Head of caudate nucleus (tissue), 42 donors: ENCODE measurements at regions not wholly inside any gene's neighbourhood (a gene's known extent, or its start where the extent isn't known, plus 50 kb on each side); places are given as distances from the start of the nearest gene placed in this dataset.
"Not testable (repeated sequence)": the region's sequence is repeated elsewhere in the genome, so short reads cannot be mapped to it uniquely, and the experiment has no call there.

Source experiments
- DNase-seq, 42 donors: peaks; one replicate each; pipeline versions ENCODE4 v3.0.0 to v3.0.0-alpha.2; 2020 to 2021; ENCODE audit warnings: mixed read lengths in 7 of 42
- intact Hi-C: fragments of 100-400 bp; cut with DNase I; formaldehyde crosslinking; loops from one replicate; pipeline ENCODE4 v1.15.0; 2022

DNA sequence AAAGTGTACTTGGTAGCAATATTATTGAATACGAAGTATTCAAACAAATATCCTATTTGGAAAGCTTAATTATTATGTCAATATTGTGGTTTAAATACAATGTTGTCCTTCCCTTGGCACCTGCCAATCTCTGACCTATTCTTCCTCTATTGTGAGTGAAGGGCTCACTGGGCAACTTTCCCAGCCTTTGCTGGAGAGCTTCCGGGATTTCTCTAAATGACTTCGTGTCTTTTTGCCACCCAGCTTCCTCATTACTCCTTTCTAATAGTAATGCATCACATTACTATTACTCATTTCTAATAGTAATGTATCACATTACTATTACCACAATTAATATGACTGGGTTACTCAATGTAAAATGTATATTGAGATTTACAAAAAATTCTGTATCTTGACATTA, 880.6 kb downstream of the BRINP3 start:
- DNase-seq = no peak
- intact Hi-C loops = no loop called here

GRCh38 chr1:189605226-189605625, 872.4 kb downstream of the BRINP3 start:
- DNase-seq = no peak
- intact Hi-C loops = no loop called here

DNA sequence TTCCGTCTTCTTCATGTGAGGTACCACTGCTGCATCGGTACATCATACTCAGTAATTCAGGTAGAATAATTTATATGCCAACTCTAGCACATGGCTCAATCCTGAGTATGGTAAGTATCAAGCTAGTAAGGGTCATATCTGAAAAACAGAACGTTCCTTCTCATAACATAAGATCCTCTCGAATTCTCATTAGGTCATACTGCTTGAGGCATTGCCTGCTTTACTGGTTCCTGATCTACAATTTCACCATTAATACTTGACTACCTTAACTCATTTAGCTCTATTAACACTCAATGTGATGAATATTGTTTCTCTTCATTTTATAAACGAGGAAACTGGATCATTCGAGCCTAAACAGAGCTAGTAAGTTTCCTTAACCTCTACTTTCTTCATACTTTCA, 871.6 kb downstream of the BRINP3 start:
- intact Hi-C loops = no loop called here
- no peak for DNase-seq

DNA sequence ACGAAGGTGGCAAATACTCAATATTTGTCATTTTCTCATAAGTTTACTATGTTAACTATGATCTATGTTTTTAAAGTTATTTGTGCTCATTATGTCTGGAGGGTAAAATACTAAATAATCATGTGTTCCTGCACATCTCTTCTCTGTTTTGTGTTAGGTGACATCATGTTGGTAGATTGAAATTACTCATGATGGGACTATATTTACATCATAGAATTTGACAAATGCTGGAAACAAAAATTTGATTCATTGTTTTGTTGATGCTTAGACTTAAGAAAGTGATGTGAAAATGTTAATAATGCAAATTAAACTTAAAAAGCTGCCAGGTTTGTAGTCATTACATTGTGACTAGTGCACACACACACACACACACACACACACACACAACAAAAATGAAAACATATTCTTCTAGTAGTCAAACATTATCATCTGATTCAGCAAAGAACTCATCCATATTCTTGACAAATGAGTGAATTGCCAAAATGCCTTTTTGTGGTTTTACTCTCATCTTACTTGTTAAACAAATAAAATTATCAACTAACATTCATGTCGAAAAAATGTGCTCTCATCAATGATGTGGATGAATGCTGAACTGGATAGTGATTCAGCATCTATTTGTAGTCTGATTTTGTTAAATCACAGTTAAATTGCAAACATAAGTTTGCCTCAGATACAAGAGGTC, 870.7 kb downstream of the BRINP3 start:
- DNase-seq = no peak
- intact Hi-C loops = no loop called here

DNA sequence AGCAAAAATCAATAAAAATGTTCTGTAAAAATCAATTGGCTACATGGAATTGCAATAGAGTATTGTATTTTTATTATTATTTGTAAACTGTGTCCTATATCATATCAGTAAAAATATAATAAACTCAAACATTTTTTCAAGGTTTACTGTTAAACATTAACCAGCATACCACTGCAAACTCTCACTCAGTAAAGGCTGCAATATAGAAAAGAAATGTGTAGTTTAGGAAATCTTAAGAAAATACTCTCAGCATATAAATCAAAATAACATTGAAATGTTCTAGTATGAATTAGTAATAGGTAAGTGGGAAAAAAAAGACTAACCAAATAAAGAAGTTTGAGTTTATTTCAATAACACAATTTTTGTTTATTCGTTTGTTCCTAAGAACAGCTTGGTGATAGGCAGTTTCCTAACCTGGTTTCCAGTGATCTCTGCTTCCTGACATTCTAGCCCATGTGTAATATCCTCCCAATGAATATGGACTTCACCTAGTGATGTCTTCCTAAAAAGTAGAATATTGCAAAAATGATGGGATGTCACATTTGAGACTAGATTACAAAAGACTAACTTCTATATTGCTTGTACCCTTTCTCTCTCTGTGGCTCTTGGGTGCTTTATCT, 870.1 kb downstream of the BRINP3 start:
- intact Hi-C loops = no loop called here
- no peak for DNase-seq

- DNase-seq = no peak
- intact Hi-C loops = no loop called here
These were observed 868.5 kb downstream of the BRINP3 start for GRCh38 chr1:189609167-189609566.

GRCh38 chr1:189616893-189617292, 860.8 kb downstream of the BRINP3 start:
- no peak for DNase-seq
- intact Hi-C loops = no loop called here

DNA sequence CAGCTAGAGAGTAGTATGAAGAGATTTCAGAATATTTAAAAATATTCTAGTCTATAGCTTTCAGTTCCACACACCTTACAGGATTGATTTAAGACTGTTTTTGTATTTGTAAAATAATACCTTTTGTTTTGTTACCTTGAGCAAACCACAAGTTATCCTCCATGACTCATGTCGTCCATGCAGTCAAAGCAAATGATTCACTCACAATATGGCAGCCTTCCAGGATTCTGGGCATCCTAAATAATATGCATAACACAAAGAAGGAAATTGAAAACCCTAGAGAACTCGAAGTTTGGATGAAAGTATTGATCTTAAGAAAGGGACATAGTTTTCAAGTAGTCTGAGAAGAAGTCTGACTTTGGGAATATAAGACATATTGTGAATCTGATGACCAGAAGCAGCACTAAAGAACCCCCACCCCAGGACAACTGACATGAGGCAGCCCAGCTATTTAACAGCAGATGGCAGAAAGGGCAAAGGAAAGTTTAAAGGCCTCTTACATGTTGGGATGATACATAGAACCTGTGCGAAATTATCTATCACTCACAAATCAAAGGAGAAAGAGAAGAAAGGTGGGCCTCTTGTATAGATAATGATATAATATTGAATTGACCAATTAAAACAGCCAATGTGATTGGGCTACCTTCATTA, 857.9 kb downstream of the BRINP3 start:
- intact Hi-C loops = no loop called here
- no peak for DNase-seq

- intact Hi-C loops = no loop called here
- DNase-seq = no peak
These were observed 857.2 kb downstream of the BRINP3 start for GRCh38 chr1:189620471-189620870.

GRCh38 chr1:189623336-189623735, 854.3 kb downstream of the BRINP3 start:
- intact Hi-C loops = no loop called here
- no peak for DNase-seq

GRCh38 chr1:189627427-189627826, 850.2 kb downstream of the BRINP3 start:
- intact Hi-C loops = no loop called here
- no peak for DNase-seq

DNA sequence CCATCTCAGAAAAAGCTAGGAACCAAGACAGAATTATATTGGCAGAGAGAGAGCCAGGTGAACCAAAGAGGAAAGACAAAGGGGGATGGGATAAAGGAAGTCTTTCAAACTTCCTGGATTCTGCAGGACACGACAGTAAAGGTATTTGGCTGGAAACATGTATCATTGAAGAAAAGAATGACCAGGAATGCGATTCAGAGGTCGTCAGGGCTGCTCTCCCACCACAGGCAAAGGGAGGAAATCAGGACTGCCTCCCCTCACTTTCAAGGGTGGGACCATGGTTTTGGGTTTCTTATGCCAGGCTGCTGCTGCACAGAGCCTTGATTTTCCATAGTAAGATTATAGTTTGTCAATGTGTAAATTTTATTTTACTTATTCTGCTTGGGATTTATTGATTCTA, 848.8 kb downstream of the BRINP3 start:
- intact Hi-C loops = no loop called here
- no peak for DNase-seq

- intact Hi-C loops = no loop called here
- no peak for DNase-seq
These were observed 844.0 kb downstream of the BRINP3 start for GRCh38 chr1:189633658-189634057.

- DNase-seq = no peak
- intact Hi-C loops = no loop called here
These were observed 840.6 kb downstream of the BRINP3 start for GRCh38 chr1:189637041-189637440.

DNA sequence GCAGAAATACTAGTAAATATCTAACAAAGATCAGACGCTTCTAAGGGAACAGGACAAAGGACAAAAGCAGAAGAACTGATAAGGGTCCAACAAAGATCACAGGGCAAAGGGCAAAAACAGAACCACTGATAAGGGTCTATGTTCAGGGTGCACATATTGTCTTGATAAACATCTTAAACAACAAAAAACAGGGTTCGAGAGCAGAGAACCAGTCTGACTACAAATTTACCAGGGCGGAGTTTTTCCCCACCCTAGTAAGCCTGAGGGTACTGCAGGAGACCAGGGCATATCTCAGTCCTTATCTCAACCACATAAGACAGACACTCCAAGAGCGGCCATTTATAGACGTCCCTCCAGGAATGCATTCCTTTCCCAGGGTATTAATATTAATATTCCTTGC, 833.5 kb downstream of the BRINP3 start:
- DNase-seq, intact Hi-C loops: not testable (repeated sequence)

- DNase-seq = no peak
- intact Hi-C loops = no loop called here
These were observed 832.7 kb downstream of the BRINP3 start for GRCh38 chr1:189644970-189645369.

- DNase-seq = no peak
- intact Hi-C loops = no loop called here
These were observed 831.6 kb downstream of the BRINP3 start for GRCh38 chr1:189646066-189646465.

DNA sequence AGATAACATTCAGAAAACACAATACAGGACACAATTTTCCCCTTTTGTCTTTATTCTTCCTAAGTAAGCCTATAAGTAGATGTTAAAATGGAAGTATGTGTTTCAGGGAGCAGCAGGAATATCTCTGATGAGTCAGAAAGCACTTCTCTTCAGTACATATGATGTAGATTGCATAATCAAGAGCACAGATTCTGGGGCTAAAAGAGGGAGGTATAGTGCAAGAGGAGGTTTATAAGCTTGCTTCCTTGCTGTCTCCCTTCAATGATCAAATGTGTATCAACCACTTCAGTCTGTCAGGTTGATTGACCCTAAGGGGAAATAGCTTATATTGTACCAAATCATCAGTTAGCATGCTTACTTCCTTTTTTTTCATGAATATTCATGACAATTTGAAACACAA, 822.8 kb downstream of the BRINP3 start:
- intact Hi-C loops = no loop called here

GRCh38 chr1:189656628-189657530, 820.8 kb downstream of the BRINP3 start:
- DNase-seq = no peak
- intact Hi-C loops = no loop called here

More for the DNA sequence above, 822.8 kb downstream of the BRINP3 start:
- no peak for DNase-seq

DNA sequence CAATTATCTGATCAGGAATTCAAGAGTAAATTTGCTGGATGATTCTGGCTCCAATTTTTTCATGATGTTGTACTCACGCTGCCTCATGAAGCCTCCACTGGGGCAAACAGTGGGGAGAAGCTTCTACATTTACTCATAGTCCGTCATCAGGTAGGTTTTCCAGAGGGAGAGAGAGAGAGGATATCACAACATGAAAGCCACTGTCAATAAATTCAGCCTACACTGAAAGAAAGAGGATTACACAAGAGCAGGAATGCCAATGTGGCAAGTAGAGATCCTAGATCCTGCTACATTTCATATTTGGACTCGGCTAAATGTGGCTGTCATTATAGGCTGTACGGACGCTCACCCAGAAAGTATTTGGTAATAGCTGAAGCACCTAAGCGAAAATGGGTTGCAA, 819.9 kb downstream of the BRINP3 start:
- intact Hi-C loops = no loop called here
- DNase-seq = no peak
